Thymus (tissue), 11 donors: ENCODE measurements at regions not wholly inside any gene's neighbourhood (a gene's known extent, or its start where the extent isn't known, plus 50 kb on each side); places are given as distances from the start of the nearest gene placed in this dataset.

Experiments used
- DNase-seq, 9 donors: peaks; one replicate each; pipeline ENCODE4 v3.0.0-alpha.2; 2013; ENCODE audit warnings: low spot score in 9 of 9, low read depth in 6 of 9, missing footprints in 1 of 9
- H3K27ac ChIP-seq, 2 donors: one replicate each; pipeline ENCODE4 v1.5.1; 2013; ENCODE audit warnings: control low read depth in 1 of 2, low read depth in 1 of 2, low read length in 1 of 2, mild to moderate bottlenecking in 1 of 2, moderate library complexity in 1 of 2
- H3K27me3 ChIP-seq, 2 donors: one replicate each; pipeline ENCODE4 v1.5.1; 2013; ENCODE audit warnings: low read length in 1 of 2; ENCODE audit not compliant: control insufficient read depth in 2 of 2, insufficient read depth in 1 of 2
- H3K36me3 ChIP-seq, 2 donors: one replicate each; pipeline ENCODE4 v1.5.1; 2013; ENCODE audit warnings: low read length in 1 of 2, mild to moderate bottlenecking in 1 of 2, moderate library complexity in 1 of 2; ENCODE audit not compliant: control insufficient read depth in 2 of 2, insufficient read depth in 2 of 2
- H3K4me1 ChIP-seq, 2 donors: one replicate each; pipeline ENCODE4 v1.5.1; 2013; ENCODE audit warnings: low read length in 2 of 2; ENCODE audit not compliant: control insufficient read depth in 2 of 2, insufficient read depth in 2 of 2
- H3K4me3 ChIP-seq, 2 donors: one replicate each; pipeline ENCODE4 v1.5.1; 2013; ENCODE audit warnings: low read length in 2 of 2, control low read depth in 1 of 2, mild to moderate bottlenecking in 1 of 2
- H3K9me3 ChIP-seq, 2 donors: one replicate each; pipeline ENCODE4 v1.5.1; 2013; ENCODE audit warnings: low read length in 1 of 2, mild to moderate bottlenecking in 1 of 2; ENCODE audit not compliant: control insufficient read depth in 2 of 2, insufficient read depth in 1 of 2
- WGBS: extraction: QIAGEN DNeasy Blood & Tissue Kit; methylation state at CpG from one replicate; pipeline ENCODE4 v1.1.7; 2013; 5-methylcytosine and 5-hydroxymethylcytosine counted together
- donor health status: healthy.

DNA sequence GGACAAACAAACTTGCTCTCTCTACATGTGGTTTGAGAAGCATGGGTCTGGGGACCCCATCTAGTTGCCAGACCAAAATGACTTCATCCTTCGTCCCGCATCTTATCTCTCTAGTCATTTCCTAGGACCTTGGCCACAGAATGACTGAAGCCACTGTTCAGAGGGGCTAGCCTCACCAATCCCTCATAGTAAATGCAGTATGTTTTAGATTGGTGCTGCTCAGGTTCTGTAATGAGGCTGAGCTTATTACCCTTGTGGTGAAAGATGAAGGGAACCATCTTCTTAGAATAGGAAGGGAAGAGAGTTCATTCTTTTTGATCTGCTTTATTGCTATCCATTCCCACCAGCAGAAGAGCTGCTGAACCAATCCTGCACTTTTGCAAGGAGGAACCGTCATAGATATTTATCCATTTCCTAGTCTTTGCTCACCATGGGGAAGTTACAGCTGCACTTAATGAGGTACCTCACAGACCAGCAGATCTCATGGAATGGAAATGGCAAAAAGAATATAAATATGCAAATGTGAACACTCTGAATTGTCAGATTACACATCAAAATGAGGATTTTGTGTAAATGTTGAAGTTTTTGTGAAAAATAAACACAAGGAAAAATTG lies 436.7 kb downstream of the LPIN1 start:
- no peaks in the 10 kb centered on the region for H3K36me3 ChIP-seq
- H3K27me3 ChIP-seq: no peaks in the 10 kb centered on the region
- 80% methylated on average over 3 of the region's 3 CpGs for WGBS
- DNase-seq: no peak
- H3K4me1 ChIP-seq: peaks cover 3 to 9% of the 10 kb centered on the region in 2 donors
- no peak overlapping the region for H3K27ac ChIP-seq
- no peak overlapping the region for H3K4me3 ChIP-seq
- H3K9me3 ChIP-seq: no peaks in the 10 kb centered on the region

DNA sequence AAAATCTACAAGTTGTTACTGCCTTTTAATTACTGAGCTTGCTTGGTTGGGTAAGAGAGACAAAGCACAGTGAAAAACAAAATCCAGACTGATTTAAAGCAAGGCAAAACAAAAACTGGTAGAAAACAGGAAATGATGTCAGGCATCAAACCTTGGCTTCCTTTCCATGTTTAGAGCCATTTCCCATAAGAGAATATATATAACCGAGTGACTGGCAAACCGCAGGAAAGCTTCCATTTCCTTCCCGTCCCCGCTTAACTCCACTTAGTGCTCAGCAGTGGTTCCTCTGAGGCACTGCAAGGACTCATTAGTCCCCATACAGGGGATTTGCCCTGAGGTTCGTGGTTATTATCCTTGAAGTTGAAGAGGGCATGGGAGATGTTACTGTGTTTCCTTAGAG lies 446.3 kb downstream of the LPIN1 start:
- 16% methylated on average over 5 of the region's 5 CpGs for WGBS
- Histone ChIP-seq H3K27me3 (no peaks in the 10 kb centered on the region), H3K9me3 (peaks cover 0 to 1% of the 10 kb centered on the region in 2 donors), H3K36me3 (no peaks in the 10 kb centered on the region), H3K4me1 (no peaks in the 10 kb centered on the region), H3K4me3 (no peak overlapping the region), H3K27ac (peak overlapping the region; percentile 55 to 71)
- DNase-seq: peak in 4 of 9 donors; percentile 15 to 63 (median 26)

DNA sequence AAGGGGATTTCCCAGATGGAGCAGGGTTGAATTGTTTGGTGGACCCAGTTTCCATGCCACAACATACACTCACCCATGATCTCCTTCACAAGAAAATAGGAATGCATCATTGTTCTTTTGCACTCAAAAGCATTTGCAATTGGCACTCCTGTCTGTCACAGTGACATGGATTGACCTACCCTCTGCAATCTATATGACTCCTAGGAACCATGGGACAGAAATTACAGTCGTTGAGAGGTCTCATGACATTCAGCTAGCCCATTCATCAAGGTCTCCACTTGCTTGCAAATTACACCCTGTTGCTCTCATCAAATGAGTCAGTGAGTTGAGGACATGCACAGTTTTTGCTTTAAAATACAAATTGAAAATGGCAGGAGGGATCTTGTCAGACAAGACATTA lies 448.5 kb downstream of the LPIN1 start:
- H3K27me3 ChIP-seq: no peaks in the 10 kb centered on the region
- WGBS: 97% methylated on average over 1 of the region's 1 CpG
- H3K4me1 ChIP-seq: no peaks in the 10 kb centered on the region
- DNase-seq: no peak
- H3K9me3 ChIP-seq: peaks cover 0 to 1% of the 10 kb centered on the region in 2 donors
- H3K4me3 ChIP-seq: no peak overlapping the region
- H3K36me3 ChIP-seq: no peaks in the 10 kb centered on the region
- H3K27ac ChIP-seq: no peak overlapping the region

DNA sequence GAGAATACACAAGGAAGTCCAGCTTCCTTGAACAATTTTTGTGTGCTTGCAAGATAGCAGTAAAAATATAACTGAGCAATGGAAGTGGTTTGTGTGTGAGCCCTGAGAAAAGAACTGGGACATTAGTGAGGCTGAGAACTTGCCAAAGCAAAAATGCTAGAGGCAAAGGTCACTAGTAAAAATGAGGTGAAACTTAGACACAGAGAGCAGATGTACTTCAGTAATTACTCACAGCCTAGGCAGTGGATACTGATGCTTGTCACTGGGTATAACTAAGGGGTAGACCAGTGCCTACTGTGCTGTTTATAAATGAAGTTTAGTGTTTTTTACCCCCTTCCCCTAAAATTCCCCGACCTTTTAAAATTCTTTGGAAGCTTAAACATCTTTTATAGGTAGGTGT lies 450.1 kb downstream of the LPIN1 start:
- H3K4me1 ChIP-seq: no peaks in the 10 kb centered on the region
- no peaks in the 10 kb centered on the region for H3K36me3 ChIP-seq
- H3K9me3 ChIP-seq: peaks cover 0 to 1% of the 10 kb centered on the region in 2 donors
- no peaks in the 10 kb centered on the region for H3K27me3 ChIP-seq
- 97% methylated on average over 1 of the region's 1 CpG for WGBS
- no peak overlapping the region for H3K4me3 ChIP-seq
- H3K27ac ChIP-seq: no peak overlapping the region
- DNase-seq: no peak

DNA sequence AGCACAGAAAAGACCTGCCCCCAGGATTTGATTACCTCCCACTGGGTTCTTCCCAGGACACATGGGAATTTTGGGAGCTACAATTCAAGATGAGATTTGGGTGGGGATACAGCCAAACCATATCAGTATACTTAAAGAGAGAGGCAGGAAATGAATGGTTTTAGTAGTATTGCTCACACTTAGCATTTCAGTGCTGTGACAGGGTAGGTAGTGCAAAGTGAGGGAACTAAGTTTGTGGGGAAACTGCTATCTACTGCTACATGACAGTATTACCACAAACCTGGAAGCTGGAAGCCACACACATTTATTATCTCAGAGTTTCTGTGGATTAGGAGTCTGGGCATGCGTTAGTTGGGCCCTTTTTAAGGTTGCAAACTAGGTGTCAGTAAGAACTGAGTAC lies 450.7 kb downstream of the LPIN1 start:
- Histone ChIP-seq H3K4me3 (no peak overlapping the region), H3K27me3 (no peaks in the 10 kb centered on the region), H3K27ac (no peak overlapping the region), H3K9me3 (peaks cover 0 to 1% of the 10 kb centered on the region in 2 donors), H3K4me1 (no peaks in the 10 kb centered on the region), H3K36me3 (no peaks in the 10 kb centered on the region)
- DNase-seq: no peak
- WGBS: 100% methylated on average over 1 of the region's 1 CpG

DNA sequence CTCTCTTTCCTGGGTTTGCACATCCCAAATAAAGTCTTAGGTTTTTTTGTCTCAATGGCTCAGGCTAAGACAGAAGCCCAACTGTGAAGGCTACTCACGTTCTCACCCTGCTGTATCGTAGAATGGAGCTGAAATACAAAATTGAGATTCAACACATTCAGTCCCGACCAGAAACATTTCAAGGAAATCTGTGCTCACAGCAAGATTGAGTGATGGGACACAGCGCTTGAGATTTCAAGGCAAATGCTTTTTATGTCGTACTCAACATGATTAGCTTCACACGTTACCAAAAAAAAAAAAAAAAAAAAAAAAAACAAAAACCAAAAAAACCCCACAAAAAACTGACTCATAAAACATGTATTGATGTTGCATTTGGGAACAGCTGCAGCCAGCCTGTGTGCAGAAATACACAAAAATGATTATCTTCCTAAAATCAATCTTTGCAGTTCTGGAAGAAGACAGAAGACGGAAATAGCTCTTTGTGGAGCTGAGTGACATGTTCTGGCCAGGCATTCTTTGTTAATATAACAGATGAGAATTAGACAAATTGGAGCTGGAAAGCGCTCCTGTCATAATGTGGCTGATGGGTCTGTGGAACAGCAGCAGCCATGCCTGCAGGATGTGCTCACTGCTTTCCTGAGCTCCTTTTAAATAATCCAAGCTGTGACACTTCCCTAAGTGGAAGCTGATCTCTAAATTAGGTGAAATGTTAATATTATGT lies 453.2 kb downstream of the LPIN1 start:
- 98% methylated on average over 8 of the region's 8 CpGs for WGBS
- Histone ChIP-seq H3K4me3 (no peak overlapping the region), H3K36me3 (no peaks in the 10 kb centered on the region), H3K27ac (no peak overlapping the region), H3K27me3 (no peaks in the 10 kb centered on the region), H3K9me3 (peaks cover 0 to 1% of the 10 kb centered on the region in 2 donors), H3K4me1 (no peaks in the 10 kb centered on the region)
- no peak for DNase-seq

DNA sequence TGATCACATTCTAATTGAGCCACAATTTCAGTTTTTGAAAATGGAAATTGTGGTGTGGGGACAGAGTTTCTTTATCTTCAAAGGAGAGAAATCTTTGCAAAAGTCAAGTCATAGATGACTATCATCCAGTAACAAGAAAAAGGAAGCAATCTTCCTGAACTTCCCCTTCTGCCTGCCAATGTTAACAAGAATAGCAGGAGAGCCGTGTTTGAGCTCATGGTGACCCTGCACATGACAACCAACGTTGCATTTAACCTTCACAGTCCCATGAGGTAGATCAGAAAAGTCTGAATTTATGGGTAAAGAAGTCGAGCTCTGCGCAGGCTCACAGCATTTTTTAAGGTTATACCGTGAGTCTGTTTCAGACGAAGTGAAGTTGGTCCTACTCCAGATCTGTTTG lies 454.9 kb downstream of the LPIN1 start:
- Histone ChIP-seq H3K36me3 (no peaks in the 10 kb centered on the region), H3K27ac (no peak overlapping the region), H3K4me1 (no peaks in the 10 kb centered on the region), H3K27me3 (no peaks in the 10 kb centered on the region), H3K9me3 (peaks cover 0 to 1% of the 10 kb centered on the region in 2 donors), H3K4me3 (no peak overlapping the region)
- DNase-seq: no peak
- WGBS: 53% methylated on average over 6 of the region's 6 CpGs

DNA sequence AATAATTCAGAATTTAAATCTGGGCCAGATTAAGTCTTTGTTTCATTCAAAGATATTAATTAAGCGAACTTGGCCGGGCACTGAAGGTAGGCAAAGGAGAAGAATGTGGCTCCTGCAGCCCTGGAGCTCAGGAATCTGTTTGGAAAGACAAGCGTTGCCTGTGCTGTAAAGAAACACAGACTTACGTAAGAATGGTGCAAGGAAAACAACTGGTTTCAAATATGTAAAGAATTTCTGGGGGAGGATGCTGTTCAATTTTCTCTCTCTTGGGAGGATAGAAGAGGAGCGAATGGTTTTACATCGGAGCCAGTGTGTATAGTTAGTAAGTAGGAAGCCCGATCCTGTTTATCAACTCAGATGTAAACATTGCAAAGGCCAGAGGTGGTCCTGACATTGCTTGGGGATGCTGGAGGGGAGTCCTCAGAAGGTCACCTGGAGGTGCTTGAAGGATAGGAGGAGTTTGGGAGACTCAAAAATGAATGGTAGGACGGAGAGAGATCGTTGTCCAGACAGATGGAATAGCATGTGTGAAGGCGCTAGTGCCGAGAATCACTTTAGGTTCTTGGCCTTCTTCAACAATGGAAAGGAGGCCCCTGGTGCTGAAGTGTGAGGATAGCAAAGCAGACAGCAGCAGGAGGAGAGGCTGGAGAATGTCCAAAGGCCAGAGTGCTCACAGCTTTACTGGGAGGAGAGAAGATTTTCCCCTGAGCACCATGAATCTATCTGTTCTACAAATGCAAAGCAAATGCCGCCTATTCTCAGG lies 456.1 kb downstream of the LPIN1 start:
- no peak overlapping the region for H3K4me3 ChIP-seq
- no peaks in the 10 kb centered on the region for H3K36me3 ChIP-seq
- no peaks in the 10 kb centered on the region for H3K4me1 ChIP-seq
- WGBS: 89% methylated on average over 12 of the region's 12 CpGs
- no peaks in the 10 kb centered on the region for H3K27me3 ChIP-seq
- no peak for DNase-seq
- H3K27ac ChIP-seq: no peak overlapping the region
- no peaks in the 10 kb centered on the region for H3K9me3 ChIP-seq

DNA sequence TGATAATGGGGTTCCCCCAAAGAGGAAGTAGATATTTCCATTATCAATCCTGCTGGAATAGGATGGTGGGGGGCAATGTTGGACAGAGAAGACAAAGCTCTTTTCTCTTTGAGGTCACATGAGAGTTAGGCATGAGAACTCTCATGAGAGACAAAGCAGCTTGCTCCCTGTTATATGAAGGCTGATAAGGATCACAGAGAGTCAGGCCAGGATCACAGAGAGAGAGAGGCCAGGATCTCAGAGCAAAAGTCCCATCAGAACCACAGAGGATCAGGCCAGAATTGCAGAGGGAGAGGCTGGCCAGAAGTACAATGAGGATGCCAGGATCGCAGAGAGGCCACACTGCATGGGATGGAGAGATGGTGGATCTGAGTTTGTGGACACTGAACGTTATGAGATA lies 457.1 kb downstream of the LPIN1 start:
- no peak overlapping the region for H3K4me3 ChIP-seq
- WGBS: 93% methylated on average over 2 of the region's 2 CpGs
- H3K27ac ChIP-seq: no peak overlapping the region
- DNase-seq: no peak
- no peaks in the 10 kb centered on the region for H3K27me3 ChIP-seq
- no peaks in the 10 kb centered on the region for H3K36me3 ChIP-seq
- H3K9me3 ChIP-seq: no peaks in the 10 kb centered on the region
- no peaks in the 10 kb centered on the region for H3K4me1 ChIP-seq
